ENCODE measurements at regions not wholly inside any gene's neighbourhood (a gene's known extent, or its start where the extent isn't known, plus 50 kb on each side); places are given as distances from the start of the nearest gene placed in this dataset.

DNA sequence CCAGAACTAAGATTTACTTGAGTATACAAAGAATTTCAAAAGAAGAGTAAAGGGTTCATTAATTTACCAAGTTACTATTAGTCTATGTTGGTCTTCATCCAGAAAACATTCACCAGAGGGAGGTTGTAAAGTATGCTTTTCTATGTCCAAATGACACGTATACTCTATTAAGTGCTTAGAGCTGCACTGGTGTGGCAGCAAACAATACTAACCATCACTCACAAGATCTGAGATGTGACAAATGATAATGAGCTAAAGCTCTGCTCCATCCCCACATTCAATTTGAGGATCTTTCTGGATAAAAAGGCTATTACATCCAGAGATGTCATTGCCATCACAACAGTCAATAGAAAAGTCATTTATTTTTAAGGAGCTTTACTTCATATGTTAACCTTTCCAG, 926.5 kb upstream of the KLHL29 start:
- no peak for TF ChIP-seq FOXA1 (IDR thresholded peaks at IDR 0.05)
- no peak for TF ChIP-seq FOXK2 (IDR thresholded peaks at IDR 0.05)
- TF ChIP-seq BHLHE40 (IDR thresholded peaks at IDR 0.05; ENCODE audit: borderline replicate concordance) = no peak
- no peak for TF ChIP-seq SP1 (IDR thresholded peaks at IDR 0.05)
- TF ChIP-seq FOXM1 (IDR thresholded peaks at IDR 0.05; ENCODE audit: borderline replicate concordance) = no peak
- no peak for TF ChIP-seq ARNT (IDR thresholded peaks at IDR 0.05)
- no peak for TF ChIP-seq SUZ12 (IDR thresholded peaks at IDR 0.05)
- no peak for TF ChIP-seq TARDBP (IDR thresholded peaks at IDR 0.05)
- TF ChIP-seq PKNOX1 (IDR thresholded peaks at IDR 0.05) = no peak
- no peak for TF ChIP-seq CTBP1 (IDR thresholded peaks at IDR 0.05; ENCODE audit: borderline replicate concordance)
- no peak for TF ChIP-seq HDGF (IDR thresholded peaks at IDR 0.05; ENCODE audit: borderline replicate concordance)
- no peak for TF ChIP-seq NFRKB (IDR thresholded peaks at IDR 0.05)
- TF ChIP-seq ELF4 (IDR thresholded peaks at IDR 0.05) = no peak
- TF ChIP-seq L3MBTL2 (conservative IDR thresholded peaks at IDR 0.05) = no peak
